Middle frontal gyrus (tissue), 1 donor: ENCODE measurements at regions not wholly inside any gene's neighbourhood (a gene's known extent, or its start where the extent isn't known, plus 50 kb on each side); places are given as distances from the start of the nearest gene placed in this dataset.

Source experiments
- DNase-seq: peaks from one replicate; pipeline ENCODE4 v3.0.0-alpha.2; 2015; ENCODE audit warnings: low spot score; ENCODE audit errors: extremely low spot score

- DNase-seq, result no peak
Measured at GRCh38 chr11:97934572-97935208, 1086.1 kb upstream of the CNTN5 start.

- DNase-seq, result no peak
Measured at GRCh38 chr11:97937501-97937900, 1083.2 kb upstream of the CNTN5 start.

GRCh38 chr11:97938789-97939188 lies 1082.0 kb upstream of the CNTN5 start:
- DNase-seq, result no peak

GRCh38 chr11:97943493-97943892 lies 1077.3 kb upstream of the CNTN5 start:
- no peak for DNase-seq

GRCh38 chr11:97948793-97949192 lies 1072.0 kb upstream of the CNTN5 start:
- no peak for DNase-seq

GRCh38 chr11:97955595-97955994 lies 1065.2 kb upstream of the CNTN5 start:
- DNase-seq, result no peak

- DNase-seq, result no peak
Measured at GRCh38 chr11:97956904-97957303, 1063.8 kb upstream of the CNTN5 start.

GRCh38 chr11:97961431-97961830 lies 1059.3 kb upstream of the CNTN5 start:
- DNase-seq, result no peak

- DNase-seq, result no peak
Measured at GRCh38 chr11:97962758-97963157, 1058.0 kb upstream of the CNTN5 start.

- no peak for DNase-seq
Measured at GRCh38 chr11:97963528-97964331, 1057.0 kb upstream of the CNTN5 start.

GRCh38 chr11:97964332-97965004 lies 1056.3 kb upstream of the CNTN5 start:
- no peak for DNase-seq

GRCh38 chr11:97965849-97966646 lies 1054.7 kb upstream of the CNTN5 start:
- DNase-seq, result no peak

- DNase-seq, result no peak
Measured at GRCh38 chr11:97966901-97967300, 1053.8 kb upstream of the CNTN5 start.

GRCh38 chr11:97968071-97968470 lies 1052.7 kb upstream of the CNTN5 start:
- DNase-seq, result no peak

GRCh38 chr11:97972731-97973130 lies 1048.0 kb upstream of the CNTN5 start:
- no peak for DNase-seq

- DNase-seq, result no peak
Measured at GRCh38 chr11:97973352-97973857, 1047.3 kb upstream of the CNTN5 start.

GRCh38 chr11:97974798-97975498 lies 1045.8 kb upstream of the CNTN5 start:
- no peak for DNase-seq

- DNase-seq, result no peak
Measured at GRCh38 chr11:97977726-97978125, 1043.0 kb upstream of the CNTN5 start.

GRCh38 chr11:97979741-97980140 lies 1041.0 kb upstream of the CNTN5 start:
- DNase-seq, result no peak

- no peak for DNase-seq
Measured at GRCh38 chr11:97982512-97982911, 1038.2 kb upstream of the CNTN5 start.

GRCh38 chr11:97989121-97989520 lies 1031.6 kb upstream of the CNTN5 start:
- DNase-seq, result no peak
